HG02840 (cell line): ENCODE measurements at regions not wholly inside any gene's neighbourhood (a gene's known extent, or its start where the extent isn't known, plus 50 kb on each side); places are given as distances from the start of the nearest gene placed in this dataset.

Source experiments
- ATAC-seq: cut with Tn5 transposase; IDR thresholded peaks from one replicate; pipeline ENCODE4 v1.9.1; 2021; ENCODE audit warnings: mild to moderate bottlenecking, moderate library complexity, moderate number of reproducible peaks; ENCODE audit not compliant: unreplicated experiment, low FRiP score

GRCh38 chr11:19566583-19567379 lies 145.9 kb upstream of the NAV2 start:
- ATAC-seq = no peak

- no peak for ATAC-seq
These were observed 147.0 kb upstream of the NAV2 start for GRCh38 chr11:19565639-19566038.

DNA sequence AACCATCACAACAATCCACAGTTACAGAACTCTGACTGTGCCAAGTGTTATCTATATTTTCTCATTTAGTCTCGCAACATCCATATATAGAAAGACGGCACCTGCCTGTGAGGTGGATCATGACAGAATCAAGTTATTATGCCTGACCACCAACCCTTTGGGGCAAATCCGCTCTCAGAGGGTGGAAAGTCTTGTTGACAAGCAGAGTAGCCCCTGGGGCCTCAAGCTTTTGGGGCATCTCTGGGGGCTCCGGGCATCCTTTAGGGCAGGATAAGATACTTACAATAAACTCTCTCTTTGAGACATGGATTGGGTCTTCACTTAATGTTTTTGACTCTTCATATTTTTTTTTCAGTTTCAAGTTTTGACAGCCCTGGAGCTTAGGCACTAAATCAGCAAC lies 150.5 kb upstream of the NAV2 start:
- no peak for ATAC-seq

DNA sequence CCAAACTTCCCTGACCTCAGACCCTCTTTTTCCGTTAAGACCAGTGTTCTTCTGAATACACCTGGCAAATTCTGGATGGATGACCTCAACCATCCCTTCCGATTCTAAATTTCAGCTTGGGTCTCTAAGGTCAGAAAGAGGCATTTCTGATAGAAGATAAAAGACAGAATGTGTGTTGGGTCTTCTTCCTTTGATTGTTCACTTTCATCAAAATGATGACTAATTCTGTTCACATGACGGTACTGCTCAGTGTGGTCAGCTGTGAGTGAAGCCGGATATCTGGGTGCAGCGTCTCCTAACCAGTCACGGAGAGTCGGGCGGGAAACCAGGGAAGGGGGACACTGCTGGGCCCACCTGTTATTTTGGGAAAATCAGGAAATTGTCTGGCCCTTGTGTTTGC lies 151.6 kb upstream of the NAV2 start:
- no peak for ATAC-seq

GRCh38 chr11:19560156-19560555 lies 152.5 kb upstream of the NAV2 start:
- ATAC-seq = no peak

- no peak for ATAC-seq
These were observed 152.9 kb upstream of the NAV2 start for GRCh38 chr11:19559746-19560145.

GRCh38 chr11:19558189-19558986 lies 154.2 kb upstream of the NAV2 start:
- no peak for ATAC-seq

DNA sequence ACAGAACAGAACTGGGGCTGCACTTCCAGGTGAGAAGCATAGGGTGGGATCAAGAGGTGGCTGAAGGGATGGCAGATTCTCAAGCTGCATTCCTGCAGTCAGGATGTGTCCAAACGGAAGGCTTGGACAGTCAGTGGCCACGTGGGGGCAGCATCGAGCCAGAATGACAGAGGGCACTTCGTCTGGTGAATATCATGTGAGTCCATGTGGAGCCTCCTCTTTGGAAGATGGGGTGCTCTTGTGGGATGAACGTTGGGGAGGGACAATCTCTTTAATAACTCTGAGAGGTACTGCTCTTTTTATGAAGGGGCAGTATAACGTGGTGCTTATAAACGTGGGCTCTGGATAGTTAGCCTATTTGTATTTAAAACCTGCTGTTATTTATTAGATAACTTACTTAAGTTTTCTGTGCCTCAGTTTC lies 154.9 kb upstream of the NAV2 start:
- ATAC-seq = no peak

DNA sequence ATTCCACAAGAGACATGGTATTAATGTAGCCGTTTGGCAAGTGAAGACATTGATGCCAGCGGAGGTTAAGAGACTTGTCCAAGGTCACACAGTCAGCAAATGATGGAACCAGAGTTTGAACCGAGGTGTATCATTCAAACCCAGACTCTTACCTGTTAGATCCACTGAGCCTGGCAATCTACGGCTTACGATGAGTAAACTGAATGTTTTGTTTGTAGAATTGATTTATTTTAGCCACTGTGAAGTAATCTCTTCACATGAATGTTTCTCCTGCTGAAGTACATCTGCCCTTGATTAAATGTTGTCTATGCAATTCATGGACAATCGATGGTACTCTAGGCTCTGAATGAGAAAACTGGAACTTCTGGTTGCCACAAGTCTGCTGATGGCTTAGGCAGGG lies 155.5 kb upstream of the NAV2 start:
- no peak for ATAC-seq

GRCh38 chr11:19555266-19555665 lies 157.4 kb upstream of the NAV2 start:
- ATAC-seq = no peak

DNA sequence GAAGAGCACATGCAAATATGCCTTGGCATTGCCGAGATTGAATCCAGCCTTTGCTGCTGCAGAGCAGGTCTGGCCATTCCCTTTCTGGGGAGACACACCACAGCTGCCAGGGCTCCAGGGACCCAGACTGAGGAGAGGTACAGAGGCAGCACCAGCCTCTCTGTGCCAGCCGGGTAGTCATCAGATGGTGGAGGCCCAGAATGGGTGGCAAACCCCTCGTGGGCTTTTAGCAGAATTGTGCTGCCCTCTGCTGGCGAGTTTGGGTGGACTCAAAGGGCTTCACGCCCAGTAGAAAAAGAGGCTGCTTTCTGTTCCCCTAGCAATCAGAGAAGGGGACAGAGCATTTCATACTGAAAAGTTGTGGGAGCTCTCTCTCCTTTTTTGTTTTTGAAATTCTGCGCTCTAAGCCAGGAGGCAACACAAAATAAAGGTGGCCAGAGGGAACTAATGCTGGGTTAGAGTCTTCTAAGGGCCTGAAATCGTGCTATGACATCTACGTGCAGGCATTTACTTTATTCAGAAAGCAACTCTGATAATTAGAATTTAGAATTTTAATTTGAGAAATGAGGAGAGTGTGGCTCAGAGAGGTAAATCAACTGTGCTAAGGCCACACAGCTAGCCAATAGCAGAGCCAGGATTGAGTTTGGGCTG lies 158.8 kb upstream of the NAV2 start:
- ATAC-seq = peak; percentile 69

GRCh38 chr11:19552656-19553260 lies 159.9 kb upstream of the NAV2 start:
- no peak for ATAC-seq

DNA sequence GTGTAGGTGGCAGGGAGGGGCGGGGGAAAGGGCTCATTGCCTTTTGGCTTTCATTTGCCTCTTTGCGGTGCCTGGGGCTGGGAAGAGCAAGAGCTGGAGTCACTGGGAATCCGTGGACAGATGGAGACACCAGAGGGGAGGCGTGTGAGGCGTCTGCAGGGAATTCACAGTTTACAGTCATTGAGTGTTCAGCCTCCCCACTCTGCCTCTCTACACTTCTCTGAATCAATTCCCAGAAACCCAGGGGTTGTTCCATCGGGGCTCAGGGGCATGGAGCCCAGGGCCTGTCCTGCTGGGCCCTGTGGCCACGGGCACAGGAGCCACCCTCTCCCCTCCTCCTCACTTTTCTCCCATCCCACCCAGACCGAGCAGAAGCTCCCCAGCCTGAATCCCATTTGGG lies 160.5 kb upstream of the NAV2 start:
- ATAC-seq = no peak

DNA sequence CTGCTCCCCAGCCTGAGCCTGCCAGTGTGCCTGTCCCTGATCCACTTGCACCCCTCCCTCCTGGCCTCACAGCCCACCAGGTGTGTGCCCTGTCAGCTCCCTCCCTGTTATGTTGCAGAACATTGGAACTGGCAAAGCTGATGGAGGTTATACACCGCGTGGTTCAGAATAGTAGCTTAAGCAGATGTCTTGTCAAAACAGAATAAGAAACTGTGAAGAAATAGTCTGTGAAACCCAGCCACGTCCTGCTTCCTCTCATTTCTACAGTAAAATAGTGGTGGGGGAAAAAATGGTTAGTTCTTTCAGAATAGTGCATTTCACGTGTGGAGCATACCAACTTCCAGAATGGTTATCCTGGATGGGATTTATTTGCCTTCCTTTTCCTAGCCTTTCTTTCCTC lies 161.2 kb upstream of the NAV2 start:
- ATAC-seq = no peak

GRCh38 chr11:19547044-19547443 lies 165.6 kb upstream of the NAV2 start:
- ATAC-seq = no peak

DNA sequence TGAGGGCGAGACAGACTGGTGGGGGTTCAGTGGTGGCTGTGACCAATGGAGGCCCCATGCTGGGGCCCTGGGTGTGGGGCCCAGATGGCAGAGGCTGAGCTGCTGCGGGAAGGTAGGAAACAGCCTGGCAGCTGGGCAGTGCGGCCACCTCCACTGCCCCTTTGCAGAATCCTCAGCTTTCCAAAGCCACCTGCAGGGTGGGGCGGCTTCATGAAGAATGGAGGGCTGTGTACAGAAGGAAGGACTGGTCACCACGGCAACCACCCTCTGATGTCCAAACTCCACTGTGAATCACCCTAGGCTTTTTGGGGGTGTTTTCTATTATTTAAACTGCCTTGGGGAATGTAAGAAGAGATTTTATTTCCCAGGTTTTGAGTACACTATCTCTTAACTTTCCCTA lies 166.3 kb upstream of the NAV2 start:
- no peak for ATAC-seq

DNA sequence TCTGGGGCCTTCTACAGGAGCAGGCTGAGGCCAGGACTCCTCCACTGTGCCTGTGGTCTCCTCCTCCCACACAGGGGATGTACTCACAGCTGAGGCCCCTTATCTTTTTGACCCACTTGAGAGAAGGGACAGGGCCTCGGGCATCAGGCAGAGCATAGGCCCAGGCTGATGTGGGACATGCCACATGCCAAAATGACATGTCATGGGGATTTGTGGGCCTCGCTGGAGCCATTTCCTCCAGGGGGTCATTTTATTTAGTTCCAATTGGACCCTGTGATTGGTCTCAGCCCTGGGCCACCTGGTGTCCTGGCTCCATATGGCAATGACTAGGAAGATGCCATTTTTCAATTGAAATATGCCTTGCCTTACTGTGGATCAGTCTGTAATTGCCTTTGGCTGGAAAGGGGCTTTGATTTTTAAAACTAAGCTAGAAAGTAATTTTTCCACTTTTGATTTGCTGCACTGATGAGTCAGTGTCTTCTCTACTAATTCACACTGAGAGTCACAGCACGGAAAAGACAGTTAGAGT lies 171.1 kb upstream of the NAV2 start:
- ATAC-seq = no peak

- no peak for ATAC-seq
These were observed 172.8 kb upstream of the NAV2 start for GRCh38 chr11:19539861-19540260.

DNA sequence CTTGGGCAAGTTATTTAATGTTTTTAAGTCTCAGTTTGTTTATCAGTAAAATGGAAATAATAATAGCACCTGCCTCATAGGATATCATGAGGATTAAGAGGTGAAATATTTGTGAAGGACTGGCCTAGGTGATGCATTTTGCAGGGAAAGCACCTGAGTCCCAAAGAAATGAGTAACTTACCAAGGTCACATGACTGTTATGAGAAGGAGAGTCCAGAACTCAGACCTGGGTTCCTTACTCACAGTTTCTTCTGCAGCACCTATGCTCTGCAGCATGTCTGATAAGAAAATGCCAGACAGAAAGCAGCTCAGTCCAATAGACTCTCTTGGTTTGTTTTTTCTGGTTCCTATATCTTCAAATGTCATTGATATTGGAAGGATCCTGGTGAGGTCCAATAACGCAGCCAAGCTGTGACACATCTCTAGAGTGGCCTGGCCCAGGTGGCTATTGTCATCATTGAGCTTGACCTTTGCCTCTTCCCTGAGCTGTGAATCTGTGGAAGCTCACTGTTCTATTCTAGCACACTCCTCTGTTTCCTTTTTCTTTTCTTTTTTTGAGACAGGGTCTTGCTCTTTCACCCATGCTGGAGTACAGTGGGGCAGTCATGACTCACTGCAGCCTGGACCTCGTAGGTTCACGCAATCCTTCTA lies 174.7 kb upstream of the NAV2 start:
- no peak for ATAC-seq

GRCh38 chr11:19536131-19536530 lies 176.5 kb upstream of the NAV2 start:
- ATAC-seq = no peak
